GM11168 (cell line): ENCODE measurements at regions not wholly inside any gene's neighbourhood (a gene's known extent, or its start where the extent isn't known, plus 50 kb on each side); places are given as distances from the start of the nearest gene placed in this dataset.

ENCODE experiments used
- in situ Hi-C: fragments of 300-500 bp; cut with MboI; formaldehyde crosslinking; loops from one replicate; pipeline ENCODE4 v1.12.0; 2022; ENCODE audit warnings: low sequenced_read_pairs; ENCODE audit not compliant: unreplicated experiment

DNA sequence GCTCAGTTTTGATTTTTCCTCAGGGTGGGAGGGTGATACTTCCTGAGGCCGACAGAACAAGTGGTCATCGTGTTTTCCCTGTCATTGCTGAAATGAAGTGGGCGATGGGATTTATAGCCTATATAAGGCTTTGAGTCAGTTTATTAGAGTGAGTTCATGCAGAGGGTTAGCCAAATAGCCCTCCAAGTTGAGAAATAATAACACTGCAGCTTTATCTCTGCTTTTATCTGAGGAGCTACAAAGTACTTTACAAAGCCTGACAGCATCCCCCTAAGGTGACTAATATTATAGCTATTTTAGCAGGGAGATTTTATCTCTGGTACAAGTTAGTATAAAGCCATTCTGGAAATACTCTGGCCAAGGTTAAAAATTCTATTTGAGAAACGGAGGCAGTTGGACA lies 389.6 kb downstream of the MFSD1 start:
- in situ Hi-C loops: no loop called here

DNA sequence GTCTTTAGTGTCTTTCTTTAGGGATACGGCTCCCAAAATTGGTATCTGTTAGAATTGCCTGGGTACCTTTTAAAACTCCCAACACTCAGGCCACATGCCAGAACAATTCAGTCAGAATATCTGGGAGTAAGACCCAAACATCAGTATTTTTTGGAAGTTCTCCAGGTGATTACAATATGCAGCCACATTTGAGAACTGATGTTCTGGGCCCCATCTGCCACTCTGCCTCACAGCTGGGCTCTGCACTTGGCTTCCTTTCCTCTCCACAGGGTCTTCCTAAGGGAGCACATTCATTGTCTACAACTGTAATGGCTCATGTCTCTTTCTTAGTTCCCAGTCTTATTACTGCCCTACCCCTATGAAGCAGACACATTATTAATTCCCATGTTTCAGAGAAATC lies 394.5 kb downstream of the MFSD1 start:
- in situ Hi-C loops: no loop called here

DNA sequence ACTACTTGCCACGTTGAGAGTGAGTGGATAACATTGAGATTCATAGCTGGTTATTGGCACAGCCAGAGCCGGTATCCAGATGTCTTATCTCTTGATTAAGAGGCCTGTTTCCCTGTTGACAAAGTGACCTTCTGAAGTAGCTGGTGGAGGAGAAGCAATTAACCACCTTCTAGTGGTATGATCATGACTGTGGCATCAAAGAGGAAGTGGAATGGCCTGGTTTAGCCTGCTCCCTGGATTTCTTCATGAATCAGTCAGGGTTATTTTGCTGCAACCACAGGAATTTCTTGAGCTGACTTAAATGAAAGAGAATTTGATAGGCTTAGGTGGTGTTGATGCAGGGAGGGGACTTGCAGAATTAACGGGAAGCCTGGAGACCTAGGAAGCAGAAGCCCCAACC lies 398.3 kb downstream of the MFSD1 start:
- in situ Hi-C loops: no loop called here

- in situ Hi-C loops: no loop called here
These were observed 406.2 kb downstream of the MFSD1 start for GRCh38 chr3:159208050-159208449.

DNA sequence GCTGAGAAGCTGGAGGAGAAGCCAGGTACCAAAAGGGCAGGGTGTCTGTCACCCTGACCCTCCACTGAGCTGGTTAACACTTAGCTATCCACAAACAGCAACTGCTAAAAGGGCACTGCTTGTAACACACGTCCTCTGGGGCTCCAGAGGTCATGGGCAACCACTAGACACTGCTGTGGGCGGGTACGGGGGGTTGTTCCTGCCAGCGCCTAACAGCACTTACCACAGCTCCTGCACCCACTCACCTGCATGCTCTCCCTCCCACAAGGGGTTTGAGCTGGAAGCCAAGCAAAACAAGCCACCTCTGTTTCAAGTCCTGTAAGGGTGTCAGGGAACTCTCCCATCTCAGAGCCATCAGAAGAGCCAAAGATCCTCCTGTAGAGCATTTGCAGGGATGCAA lies 407.6 kb downstream of the MFSD1 start:
- in situ Hi-C loops: no loop called here

DNA sequence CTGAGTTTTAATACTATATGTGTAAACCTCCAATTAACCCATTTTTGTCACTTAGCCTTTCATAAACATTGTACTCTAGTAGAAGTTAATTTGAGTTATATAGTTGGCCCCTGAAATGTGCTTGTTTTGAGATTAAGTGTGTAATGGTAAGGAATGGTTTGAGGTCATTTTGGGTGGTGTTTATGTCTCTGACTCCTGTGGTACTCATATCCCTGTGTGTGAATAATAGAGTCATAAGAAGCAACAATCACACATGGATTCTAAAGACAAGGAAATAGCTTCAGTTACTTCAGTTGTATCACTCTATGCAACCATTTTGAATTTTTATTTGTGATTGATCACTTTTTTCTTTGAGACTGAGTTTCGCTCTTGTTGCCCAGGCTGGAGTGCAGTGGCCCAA lies 408.5 kb downstream of the MFSD1 start:
- in situ Hi-C loops: no loop called here

DNA sequence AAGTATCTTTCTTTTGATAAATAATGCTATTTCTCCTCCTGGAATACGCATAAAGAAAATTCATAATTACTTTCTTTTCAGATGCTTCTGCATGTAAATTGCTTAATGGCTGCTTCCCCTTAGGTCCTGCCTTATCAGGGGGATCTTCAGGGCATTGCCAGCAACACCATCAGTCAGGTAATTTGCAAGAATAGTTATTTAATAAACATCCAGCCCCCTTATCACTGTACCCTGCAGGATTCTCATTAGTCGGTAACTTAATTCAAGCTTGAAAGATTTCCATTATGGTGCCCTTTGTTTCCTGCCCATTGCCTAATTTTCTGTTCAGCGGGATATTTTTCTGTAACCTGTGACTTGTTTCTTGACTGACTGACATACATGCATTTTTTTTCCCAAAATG lies 414.5 kb downstream of the MFSD1 start:
- in situ Hi-C loops: no loop called here

DNA sequence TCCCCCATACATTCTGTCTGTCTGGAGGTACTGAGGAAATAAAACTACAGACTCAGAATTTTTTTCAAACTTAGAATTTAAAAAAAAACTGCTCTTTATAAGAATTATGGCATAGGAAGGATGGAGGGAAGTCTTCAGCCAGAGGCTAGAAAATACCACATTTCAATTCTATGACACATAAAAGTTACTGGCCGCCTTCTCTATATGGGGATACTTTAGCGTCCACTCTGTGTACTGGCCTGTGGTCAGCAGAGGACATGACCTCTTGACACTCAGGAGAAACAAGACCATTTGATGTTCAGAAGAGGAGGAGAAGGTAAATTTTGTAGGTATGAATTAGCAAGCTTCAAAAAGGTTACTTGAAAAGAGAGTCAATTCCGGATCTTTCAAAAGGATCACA lies 417.4 kb downstream of the MFSD1 start:
- in situ Hi-C loops: no loop called here

- in situ Hi-C loops: no loop called here
These were observed 419.5 kb downstream of the MFSD1 start for GRCh38 chr3:159221335-159221734.

- in situ Hi-C loops: no loop called here
These were observed 427.3 kb downstream of the MFSD1 start for GRCh38 chr3:159229116-159229680.

DNA sequence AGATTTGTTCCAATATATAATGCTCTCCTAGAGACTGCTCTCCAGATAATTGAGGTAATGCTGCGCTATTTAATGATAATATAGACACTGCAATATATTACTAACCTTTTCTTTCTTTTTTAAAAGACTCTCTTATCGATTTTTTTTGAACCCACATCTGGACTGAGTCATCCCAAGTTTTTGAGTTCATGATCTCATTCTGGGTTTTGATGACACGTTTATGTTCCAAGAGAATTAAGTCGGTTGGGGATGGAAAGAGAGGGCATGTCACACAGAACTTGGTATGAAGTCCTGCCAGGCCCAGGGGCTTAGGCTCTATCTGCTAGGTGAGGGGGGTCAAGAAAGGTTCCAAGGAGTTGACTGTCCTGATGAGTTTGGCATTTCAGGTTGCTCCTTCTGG lies 431.1 kb downstream of the MFSD1 start:
- in situ Hi-C loops: no loop called here

DNA sequence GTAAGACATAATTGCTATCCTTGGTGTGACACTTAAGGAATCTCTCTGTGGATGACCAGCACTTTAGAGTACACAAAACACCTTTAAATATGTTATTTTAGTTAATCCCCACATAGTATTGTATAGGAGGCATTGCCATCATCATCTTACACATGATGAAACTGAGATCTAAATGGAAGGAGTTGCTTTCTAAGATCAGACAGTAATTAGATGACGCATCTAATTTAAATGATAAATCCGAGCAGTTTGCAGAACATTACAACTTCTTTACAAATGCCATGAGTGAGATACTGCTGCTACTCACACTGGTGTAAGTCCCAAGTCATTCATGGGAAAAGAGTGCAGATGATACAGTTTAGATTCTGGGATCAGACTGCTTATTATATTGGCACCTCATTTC lies 431.9 kb downstream of the MFSD1 start:
- in situ Hi-C loops: no loop called here

GRCh38 chr3:159234306-159234705 lies 432.5 kb downstream of the MFSD1 start:
- in situ Hi-C loops: no loop called here

GRCh38 chr3:159236321-159236720 lies 434.5 kb downstream of the MFSD1 start:
- in situ Hi-C loops: no loop called here

- in situ Hi-C loops: no loop called here
These were observed 435.4 kb downstream of the MFSD1 start for GRCh38 chr3:159237226-159237625.

GRCh38 chr3:159238646-159239045 lies 436.8 kb downstream of the MFSD1 start:
- in situ Hi-C loops: no loop called here

GRCh38 chr3:159239059-159239458 lies 437.2 kb downstream of the MFSD1 start:
- in situ Hi-C loops: no loop called here

GRCh38 chr3:159244933-159245332 lies 443.1 kb downstream of the MFSD1 start:
- in situ Hi-C loops: no loop called here

GRCh38 chr3:159245871-159246270 lies 444.0 kb downstream of the MFSD1 start:
- in situ Hi-C loops: no loop called here

DNA sequence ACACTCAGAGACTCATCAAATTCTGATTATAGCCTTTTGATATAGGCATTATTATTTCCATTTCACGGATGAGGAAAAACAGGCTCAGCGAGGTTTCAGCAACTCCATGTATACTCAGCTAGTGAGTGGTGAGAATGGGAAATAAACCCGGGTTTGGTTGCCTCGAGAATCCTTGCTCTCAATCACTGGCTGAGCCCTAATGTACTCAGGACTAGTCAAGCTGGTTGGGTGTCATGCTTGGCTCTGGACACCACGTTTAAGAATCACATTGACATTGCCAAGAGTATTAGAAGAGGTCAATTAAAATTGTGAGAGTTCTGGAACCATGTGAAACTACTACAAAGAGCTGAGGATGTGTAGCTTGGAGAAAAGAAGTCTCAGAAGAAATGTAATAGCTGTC lies 444.5 kb downstream of the MFSD1 start:
- in situ Hi-C loops: no loop called here

GRCh38 chr3:159249472-159250174 lies 447.8 kb downstream of the MFSD1 start:
- in situ Hi-C loops: loop anchor here (10.0 to 25.0 kb wide), 2 partner anchors 115 to 563 kb away; no protein-coding TSS in a partner anchor

DNA sequence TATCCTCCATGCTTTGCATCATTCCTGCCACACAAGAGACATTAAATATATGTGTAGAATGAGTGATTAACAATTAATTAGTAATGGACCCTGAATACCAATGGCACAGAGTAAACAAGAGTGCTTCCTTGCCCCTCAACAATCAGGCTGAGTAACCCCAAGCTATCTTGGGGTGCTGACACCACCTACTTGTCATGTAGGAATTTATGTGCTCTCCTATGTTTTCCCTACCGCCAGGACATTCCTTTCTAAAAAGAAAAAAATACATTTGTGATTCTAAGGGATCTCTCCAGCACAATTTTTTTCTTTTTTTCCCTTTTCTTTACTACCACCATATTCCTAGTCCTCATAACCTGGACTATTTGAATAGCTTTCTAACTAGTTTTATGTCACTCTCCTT lies 449.1 kb downstream of the MFSD1 start:
- in situ Hi-C loops: loop anchor here (10.0 to 25.0 kb wide), 2 partner anchors 116 to 561 kb away; no protein-coding TSS in a partner anchor
